Common myeloid progenitor, CD34-positive (primary cell): ENCODE measurements at regions not wholly inside any gene's neighbourhood (a gene's known extent, or its start where the extent isn't known, plus 50 kb on each side); places are given as distances from the start of the nearest gene placed in this dataset.

ENCODE experiments used
- CTCF ChIA-PET: fragments of 350-600 bp; sonication (Branson Sonifier 250); formaldehyde crosslinking; loops from one replicate; lab custom pipeline; 2021; ENCODE audit warnings: antibody characterized with exemption; lab: Charles Lee
- POLR2A ChIA-PET: fragments of 350-600 bp; sonication (Branson Sonifier 250); formaldehyde crosslinking; loops from one replicate; lab custom pipeline; 2021; ENCODE audit warnings: antibody characterized with exemption; lab: Charles Lee
- DNase-seq, 3 donors: peaks; one replicate each; pipeline versions ENCODE4 v3.0.0 to v3.0.0-alpha.2; 2013
- H3K27ac ChIP-seq, 2 experiments: 1 replicate in 1 of 2; 2 replicates in 1 of 2; pipeline ENCODE4 v1.7.0; 2013; ENCODE audit warnings: inconsistent platforms in 2 of 2, low read length in 2 of 2, mild to moderate bottlenecking in 2 of 2, low read depth in 1 of 2, moderate library complexity in 1 of 2; ENCODE audit not compliant: severe bottlenecking in 2 of 2, insufficient read depth in 1 of 2, poor library complexity in 1 of 2
- H3K27me3 ChIP-seq, 5 experiments: replicated peaks in 2 of 5; 1 replicate in 3 of 5; 2 replicates in 2 of 5; pipeline versions ENCODE4 v1.6.1 to v1.7.0; 2013; ENCODE audit warnings: low read length in 4 of 5, mild to moderate bottlenecking in 2 of 5, moderate library complexity in 2 of 5, inconsistent platforms in 1 of 5; ENCODE audit not compliant: insufficient read depth in 5 of 5, control insufficient read depth in 4 of 5
- H3K36me3 ChIP-seq, 4 experiments: 1 replicate in 2 of 4; 2 replicates in 2 of 4; pipeline versions ENCODE4 v1.6.1 to v1.7.0; 2013; ENCODE audit warnings: low read length in 3 of 4, control low read depth in 1 of 4, mild to moderate bottlenecking in 1 of 4; ENCODE audit not compliant: control insufficient read depth in 4 of 4, insufficient read depth in 4 of 4
- H3K4me1 ChIP-seq, 4 experiments: 1 replicate in 3 of 4; 2 replicates in 1 of 4; pipeline versions ENCODE4 v1.6.1 to v1.7.1; 2013; ENCODE audit warnings: low read length in 3 of 4, mild to moderate bottlenecking in 3 of 4, control low read depth in 1 of 4, inconsistent platforms in 1 of 4, moderate library complexity in 1 of 4; ENCODE audit not compliant: control insufficient read depth in 4 of 4, insufficient read depth in 4 of 4; ENCODE audit errors: control extremely low read depth in 1 of 4
- H3K4me3 ChIP-seq, 7 experiments: 1 replicate in 4 of 7; 2 replicates in 3 of 7; pipeline versions ENCODE4 v1.5.1 to v1.7.0; 2013; ENCODE audit warnings: mild to moderate bottlenecking in 7 of 7, low read length in 6 of 7, moderate library complexity in 6 of 7, inconsistent platforms in 2 of 7, low read depth in 2 of 7, control low read depth in 1 of 7; ENCODE audit not compliant: insufficient read depth in 4 of 7, control insufficient read depth in 1 of 7; ENCODE audit errors: extremely low read depth in 1 of 7
- H3K9me3 ChIP-seq, 5 experiments: 1 replicate in 4 of 5; 2 replicates in 1 of 5; pipeline versions ENCODE4 v1.6.1 to v1.7.1; 2013; ENCODE audit warnings: low read length in 4 of 5, mild to moderate bottlenecking in 2 of 5, inconsistent platforms in 1 of 5, low read depth in 1 of 5, moderate library complexity in 1 of 5; ENCODE audit not compliant: control insufficient read depth in 4 of 5, insufficient read depth in 2 of 5; ENCODE audit errors: control extremely low read depth in 1 of 5
- WGBS: methylation state at CpG from one replicate; pipeline ENCODE4 v1.1.5; 2013; ENCODE audit not compliant: insufficient coverage; 5-methylcytosine and 5-hydroxymethylcytosine counted together

- ChIA-PET CTCF (interaction anchor here (0.9 to 4.6 kb wide), 17 partner anchors 10 to 442 kb away, joined by 3 to 44 read pairs (median 6); no protein-coding TSS in a partner anchor), POLR2A (interaction anchor here (0.5 kb wide), 1 partner anchor 26 kb away, joined by 3 read pairs; no protein-coding TSS in a partner anchor)
- Histone ChIP-seq H3K4me3 (no peak overlapping the region), H3K27ac (no peak overlapping the region), H3K27me3 (no peaks in the 10 kb centered on the region), H3K4me1 (no peaks in the 10 kb centered on the region), H3K36me3 (no peaks in the 10 kb centered on the region), H3K9me3 (no peaks in the 10 kb centered on the region)
- no peak for DNase-seq
- 100% methylated on average over 5 of the region's 7 CpGs for WGBS
These were observed 162.2 kb upstream of the CIBAR2 start for GRCh38 chr16:85274501-85274900.

- H3K27ac ChIP-seq = no peak overlapping the region
- no peak overlapping the region for H3K4me3 ChIP-seq
- no peaks in the 10 kb centered on the region for H3K36me3 ChIP-seq
- no peaks in the 10 kb centered on the region for H3K27me3 ChIP-seq
- H3K4me1 ChIP-seq = no peaks in the 10 kb centered on the region
- no peak for DNase-seq
- H3K9me3 ChIP-seq = no peaks in the 10 kb centered on the region
- 97% methylated on average over 6 of the region's 8 CpGs for WGBS
- POLR2A ChIA-PET = interaction anchor here (0.5 kb wide), 1 partner anchor 26 kb away, joined by 3 read pairs; no protein-coding TSS in a partner anchor
- CTCF ChIA-PET = interaction anchor here (0.9 to 4.6 kb wide), 23 partner anchors 8 to 442 kb away, joined by 3 to 44 read pairs (median 6); no protein-coding TSS in a partner anchor
These were observed 162.7 kb upstream of the CIBAR2 start for GRCh38 chr16:85274924-85275323.

- Histone ChIP-seq H3K36me3 (no peaks in the 10 kb centered on the region), H3K4me3 (no peak overlapping the region), H3K27me3 (no peaks in the 10 kb centered on the region), H3K9me3 (no peaks in the 10 kb centered on the region), H3K27ac (no peak overlapping the region), H3K4me1 (no peaks in the 10 kb centered on the region)
- WGBS = 49% methylated on average over 10 of the region's 16 CpGs
- peak; percentile 64 to 78 (median 78) for DNase-seq
- CTCF ChIA-PET = interaction anchor here (0.8 to 4.6 kb wide), 25 partner anchors 8 to 384 kb away, joined by 3 to 44 read pairs (median 5); no protein-coding TSS in a partner anchor
- POLR2A ChIA-PET = no interaction called here
These were observed 163.4 kb upstream of the CIBAR2 start for GRCh38 chr16:85275533-85276249.

- H3K27me3 ChIP-seq = no peaks in the 10 kb centered on the region
- H3K27ac ChIP-seq = no peak overlapping the region
- DNase-seq = no peak
- ChIA-PET CTCF (interaction anchor here (0.9 to 4.6 kb wide), 19 partner anchors 9 to 384 kb away, joined by 3 to 44 read pairs (median 4); no protein-coding TSS in a partner anchor), POLR2A (no interaction called here)
- no peaks in the 10 kb centered on the region for H3K4me1 ChIP-seq
- WGBS = 86% methylated on average over 9 of the region's 12 CpGs
- no peaks in the 10 kb centered on the region for H3K36me3 ChIP-seq
- no peak overlapping the region for H3K4me3 ChIP-seq
- no peaks in the 10 kb centered on the region for H3K9me3 ChIP-seq
These were observed 164.0 kb upstream of the CIBAR2 start for GRCh38 chr16:85276258-85276657.

- WGBS = 94% methylated on average over 6 of the region's 10 CpGs
- DNase-seq = no peak
- H3K4me3 ChIP-seq = no peak overlapping the region
- no peak overlapping the region for H3K27ac ChIP-seq
- H3K36me3 ChIP-seq = no peaks in the 10 kb centered on the region
- H3K27me3 ChIP-seq = no peaks in the 10 kb centered on the region
- ChIA-PET CTCF (interaction anchor here (0.9 to 4.6 kb wide), 8 partner anchors 9 to 364 kb away, joined by 3 to 44 read pairs (median 10); no protein-coding TSS in a partner anchor), POLR2A (no interaction called here)
- H3K9me3 ChIP-seq = no peaks in the 10 kb centered on the region
- no peaks in the 10 kb centered on the region for H3K4me1 ChIP-seq
These were observed 164.4 kb upstream of the CIBAR2 start for GRCh38 chr16:85276721-85277120.

- ChIA-PET POLR2A (interaction anchor here (0.6 kb wide), 1 partner anchor 20 kb away, joined by 3 read pairs; no protein-coding TSS in a partner anchor), CTCF (interaction anchor here (0.8 to 2.9 kb wide), 4 partner anchors 10 to 21 kb away, joined by 3 to 14 read pairs (median 6); no protein-coding TSS in a partner anchor)
- no peak for DNase-seq
- no peaks in the 10 kb centered on the region for H3K27me3 ChIP-seq
- no peak overlapping the region for H3K4me3 ChIP-seq
- no peak overlapping the region for H3K27ac ChIP-seq
- no peaks in the 10 kb centered on the region for H3K9me3 ChIP-seq
- WGBS = 89% methylated on average over 11 of the region's 11 CpGs
- no peaks in the 10 kb centered on the region for H3K36me3 ChIP-seq
- H3K4me1 ChIP-seq = no peaks in the 10 kb centered on the region
These were observed 166.6 kb upstream of the CIBAR2 start for GRCh38 chr16:85278839-85279238.

GRCh38 chr16:85279402-85279801 lies 167.1 kb upstream of the CIBAR2 start:
- Histone ChIP-seq H3K9me3 (no peaks in the 10 kb centered on the region), H3K27me3 (no peaks in the 10 kb centered on the region), H3K4me3 (no peak overlapping the region), H3K4me1 (no peaks in the 10 kb centered on the region), H3K36me3 (no peaks in the 10 kb centered on the region), H3K27ac (no peak overlapping the region)
- ChIA-PET CTCF (interaction anchor here (0.8 to 3.0 kb wide), 6 partner anchors 10 to 26 kb away, joined by 3 to 14 read pairs (median 6); no protein-coding TSS in a partner anchor), POLR2A (interaction anchor here (0.6 kb wide), 1 partner anchor 21 kb away, joined by 3 read pairs; no protein-coding TSS in a partner anchor)
- no peak for DNase-seq
- 100% methylated on average over 4 of the region's 4 CpGs for WGBS
